HCT116 (cell line): ENCODE measurements at regions not wholly inside any gene's neighbourhood (a gene's known extent, or its start where the extent isn't known, plus 50 kb on each side); places are given as distances from the start of the nearest gene placed in this dataset.
A peak's percentile ranks its signal among the peaks of the same experiment; 100 is the strongest.

Experiments used
- ATAC-seq: fragments of 200-7000 bp; cut with Tn5 transposase; 2 replicates; pipeline ENCODE4 v1.9.1; 2020; ENCODE audit warnings: mild to moderate bottlenecking, moderate library complexity
- BruUV-seq: library from RNA; stranded (reverse); fragments of 400-500 nt; replicated peaks from 2 replicates; lab custom pipeline; 2021; lab: Mats Ljungman, UMichigan
- CTCF ChIA-PET: fragments of 300-600 bp; sonication (Branson Sonifier 250); formaldehyde crosslinking; loops from one replicate; lab custom pipeline; 2021; ENCODE audit warnings: antibody characterized with exemption; lab: Charles Lee
- POLR2A ChIA-PET: fragments of 300-600, 350-600 bp; sonication (Branson Sonifier 250); formaldehyde crosslinking; loops from one replicate; lab custom pipeline; 2021; ENCODE audit warnings: antibody characterized with exemption; lab: Charles Lee
- RAD21 ChIA-PET, 2 experiments: fragments of 300-600 bp; sonication (Branson Sonifier 250); formaldehyde crosslinking; loops; one replicate each; lab custom pipeline; 2023; ENCODE audit warnings: low total read pairs in 2 of 2; ENCODE audit not compliant: uncharacterized antibody in 2 of 2, unreplicated experiment in 2 of 2, low non-redundant PET in 1 of 2; lab: Charles Lee
- DNase-seq: peaks from one replicate; pipeline ENCODE4 v3.0.0-alpha.2; 2010; ENCODE audit warnings: low read depth, low spot score
- H2AFZ ChIP-seq: fragments of 200-600 bp; shearing (Covaris generic), sonication (generic); 2 replicates; pipeline ENCODE4 v1.6.1; 2017; ENCODE audit warnings: low read depth, mixed run types, mixed read lengths, antibody characterized with exemption, low read length; ENCODE audit not compliant: poor library complexity, severe bottlenecking
- H3K27ac ChIP-seq: 2 replicates; pipeline ENCODE4 v1.5.1; 2012; ENCODE audit warnings: low read depth, low read length
- H3K27me3 ChIP-seq: fragments of 200-600 bp; sonication (generic); 2 replicates; pipeline ENCODE4 v1.6.1; 2016; ENCODE audit warnings: mixed run types, low read length, mixed read lengths; ENCODE audit not compliant: insufficient read depth
- H3K36me3 ChIP-seq, 2 experiments: fragments of 200-500 bp in 1 of 2; fragments of 200-600 bp in 1 of 2; sonication (Bioruptor generic) in 1 of 2; sonication (generic) in 1 of 2; 2 replicates each; pipeline versions ENCODE4 v1.5.1 to v1.6.1; 2014 to 2016; ENCODE audit warnings: low read length in 2 of 2, inconsistent platforms in 1 of 2, mixed read lengths in 1 of 2, mixed run types in 1 of 2; ENCODE audit not compliant: insufficient read depth in 2 of 2, control insufficient read depth in 1 of 2
- H3K4me1 ChIP-seq, 2 experiments: fragments of 200-600 bp in 1 of 2; sonication (generic) in 1 of 2; 2 replicates each; pipeline versions ENCODE4 v1.5.1 to v1.6.1; 2012 to 2017; ENCODE audit warnings: low read length in 2 of 2, inconsistent platforms in 1 of 2, mild to moderate bottlenecking in 1 of 2, mixed read lengths in 1 of 2, mixed run types in 1 of 2, moderate library complexity in 1 of 2; ENCODE audit not compliant: insufficient read depth in 2 of 2, control insufficient read depth in 1 of 2
- H3K4me2 ChIP-seq: fragments of 200-600 bp; sonication (generic); 2 replicates; pipeline ENCODE4 v1.6.1; 2017; ENCODE audit warnings: mixed run types, low read length, mixed read lengths
- H3K4me3 ChIP-seq, 2 experiments: fragments of 200-600 bp in 1 of 2; sonication (generic) in 1 of 2; replicated peaks in 1 of 2; 2 replicates each; pipeline ENCODE4 v1.5.1; 2011 to 2016; ENCODE audit warnings: low read length in 2 of 2, control low read depth in 1 of 2, low read depth in 1 of 2, mild to moderate bottlenecking in 1 of 2, mixed read lengths in 1 of 2, mixed run types in 1 of 2
- H3K79me2 ChIP-seq: fragments of 200-600 bp; sonication (generic); 2 replicates; pipeline ENCODE4 v1.6.1; 2017; ENCODE audit warnings: mild to moderate bottlenecking, mixed run types, low read length, moderate library complexity, mixed read lengths; ENCODE audit not compliant: insufficient read depth
- H3K9ac ChIP-seq: fragments of 200-600 bp; sonication (generic); 2 replicates; pipeline ENCODE4 v1.6.1; 2016; ENCODE audit warnings: low read length, mixed read lengths
- H3K9me2 ChIP-seq: fragments of 200-600 bp; sonication (generic), shearing (Covaris generic); 2 replicates; pipeline ENCODE4 v1.6.1; 2017; ENCODE audit warnings: mixed run types, mild to moderate bottlenecking, moderate library complexity; ENCODE audit not compliant: insufficient read depth
- H3K9me3 ChIP-seq, 2 experiments: fragments of 200-500 bp in 1 of 2; fragments of 200-600 bp in 1 of 2; sonication (Bioruptor generic) in 1 of 2; sonication (generic) in 1 of 2; 2 replicates each; pipeline ENCODE4 v1.6.1; 2014 to 2017; ENCODE audit warnings: low read length in 2 of 2, mixed read lengths in 2 of 2, inconsistent platforms in 1 of 2, low read depth in 1 of 2, mild to moderate bottlenecking in 1 of 2, mixed run types in 1 of 2, moderate library complexity in 1 of 2; ENCODE audit not compliant: control insufficient read depth in 1 of 2, insufficient read depth in 1 of 2
- H4K20me1 ChIP-seq: fragments of 200-600 bp; sonication (generic), shearing (Covaris generic); 2 replicates; pipeline ENCODE4 v1.6.1; 2017; ENCODE audit warnings: mixed run types, mild to moderate bottlenecking, moderate library complexity; ENCODE audit not compliant: insufficient read depth
- ATF3 ChIP-seq: IDR thresholded peaks from 2 replicates; pipeline ENCODE4 v1.6.1; 2012
- CEBPB ChIP-seq: IDR thresholded peaks from 2 replicates; pipeline ENCODE4 v1.6.1; 2012; ENCODE audit warnings: low read depth
- EGR1 ChIP-seq: IDR thresholded peaks from 2 replicates; pipeline ENCODE4 v1.6.1; 2012; ENCODE audit warnings: low read depth
- EZH2 ChIP-seq: fragments of 200-600 bp; sonication (generic); IDR thresholded peaks from 2 replicates; pipeline ENCODE4 v1.6.1; 2017; ENCODE audit warnings: antibody characterized with exemption, mixed run types
- EZH2phosphoT487 ChIP-seq: fragments of 200-600 bp; IDR thresholded peaks from 2 replicates; pipeline ENCODE4 v1.6.1; 2018; ENCODE audit warnings: antibody characterized with exemption, borderline replicate concordance
- FOSL1 ChIP-seq: IDR thresholded peaks from 2 replicates; pipeline ENCODE4 v1.6.1; 2012; ENCODE audit warnings: low read depth
- JUND ChIP-seq: IDR thresholded peaks from 2 replicates; pipeline ENCODE4 v1.6.1; 2012
- MAX ChIP-seq: IDR thresholded peaks from 2 replicates; pipeline ENCODE4 v1.6.1; 2012
- POLR2AphosphoS5 ChIP-seq: IDR thresholded peaks from 2 replicates; pipeline ENCODE4 v1.6.1; 2011; ENCODE audit warnings: mild to moderate bottlenecking, low read depth, low read length, moderate library complexity
- REST ChIP-seq: IDR thresholded peaks from 2 replicates; pipeline ENCODE4 v1.6.1; 2012; ENCODE audit warnings: low read depth
- SIN3A ChIP-seq: IDR thresholded peaks from 2 replicates; pipeline ENCODE4 v1.6.1; 2012; ENCODE audit warnings: low read depth
- SRF ChIP-seq: IDR thresholded peaks from 2 replicates; pipeline ENCODE4 v1.6.1; 2012; ENCODE audit warnings: low read depth
- YY1 ChIP-seq: IDR thresholded peaks from 2 replicates; pipeline ENCODE4 v1.6.1; 2011; ENCODE audit warnings: low read length, low read depth, moderate library complexity, mild to moderate bottlenecking; ENCODE audit not compliant: insufficient replicate concordance; ENCODE audit errors: extremely low read depth
- ZFX ChIP-seq: fragments of 450-650 bp; IDR thresholded peaks from 2 replicates; pipeline ENCODE4 v1.6.1; 2017
- intact Hi-C: fragments of 100-400 bp; cut with micrococcal nuclease; formaldehyde crosslinking; loops from 2 replicates; pipeline ENCODE4 v1.10.0; 2022

- TF ChIP-seq ATF3 (no peak), EZH2 (no peak), SIN3A (no peak), SRF (no peak), REST (no peak), ZFX (no peak), EGR1 (no peak), JUND (peak; percentile 32; the same call in 1 of the 2 replicates)
These were observed 545.2 kb upstream of the MGAT4C start (continued) for GRCh38 chr12:86801439-86801838.

- no peak overlapping the region for H2AFZ ChIP-seq
- no TSS peak for BruUV-seq
- no peaks in the 10 kb centered on the region for H3K79me2 ChIP-seq
- intact Hi-C loops = no loop called here
- no peaks in the 10 kb centered on the region for H3K9me3 ChIP-seq
- no peaks in the 10 kb centered on the region for H3K9me2 ChIP-seq
- H3K9ac ChIP-seq = no peak overlapping the region
- no peaks in the 10 kb centered on the region for H4K20me1 ChIP-seq
- RAD21 ChIA-PET = no interaction called here
- DNase-seq = no peak
- H3K27me3 ChIP-seq = no peaks in the 10 kb centered on the region
- TF ChIP-seq FOSL1 (no peak), ZFX (no peak), EZH2phosphoT487 (no peak), POLR2AphosphoS5 (no peak), EGR1 (no peak), ATF3 (no peak), JUND (no peak), CEBPB (no peak), REST (no peak), SRF (no peak), YY1 (no peak), MAX (no peak)
- TF ChIP-seq, all 23 proteins: peak for 0
- H3K4me3 ChIP-seq = no peak overlapping the region
- ChIA-PET CTCF (no interaction called here), POLR2A (no interaction called here)
- H3K4me2 ChIP-seq = no peak overlapping the region
- H3K36me3 ChIP-seq = no peaks in the 10 kb centered on the region
- peaks cover 0 to 3% of the 10 kb centered on the region in 2 experiments; a peak in 1 of 4 replicates for H3K4me1 ChIP-seq
- no peak for ATAC-seq
- no peak overlapping the region for H3K27ac ChIP-seq
These were observed 543.4 kb upstream of the MGAT4C start for GRCh38 chr12:86799616-86800015.
